ENCODE measurements at regions not wholly inside any gene's neighbourhood (a gene's known extent, or its start where the extent isn't known, plus 50 kb on each side); places are given as distances from the start of the nearest gene placed in this dataset.
"Not testable (repeated sequence)": the region's sequence is repeated elsewhere in the genome, so short reads cannot be mapped to it uniquely, and the experiment has no call there.

GRCh38 chr9:117775591-117775990 lies 71.4 kb downstream of the TLR4 start:
- no peak for DNase-seq (ENCODE audit: low read depth in 3 of 3, low spot score in 1 of 3)

GRCh38 chr9:117777823-117778222 lies 73.6 kb downstream of the TLR4 start:
- no peak for DNase-seq (ENCODE audit: low read depth in 3 of 3, low spot score in 1 of 3)

DNA sequence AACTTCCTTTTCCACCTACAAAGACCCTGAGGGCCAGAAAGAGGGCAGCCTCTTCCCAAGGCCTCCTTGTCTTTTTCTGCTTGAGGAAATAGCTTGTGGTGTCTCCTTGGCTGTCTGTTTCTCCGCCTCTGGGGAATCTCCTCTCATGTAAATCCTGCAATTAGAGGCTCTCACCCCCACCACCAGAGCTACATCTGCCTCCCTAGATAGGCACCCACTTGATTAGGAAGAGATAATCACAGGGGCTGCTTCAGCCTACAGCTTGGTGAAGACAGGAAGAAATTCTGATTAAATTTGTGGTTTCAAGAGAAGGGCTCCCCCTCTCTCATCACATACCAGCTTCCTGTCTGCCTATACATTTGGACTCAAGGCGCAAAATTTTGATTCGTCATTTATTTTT lies 75.6 kb downstream of the TLR4 start:
- DNase-seq (ENCODE audit: low read depth in 3 of 3, low spot score in 1 of 3) = no peak

DNA sequence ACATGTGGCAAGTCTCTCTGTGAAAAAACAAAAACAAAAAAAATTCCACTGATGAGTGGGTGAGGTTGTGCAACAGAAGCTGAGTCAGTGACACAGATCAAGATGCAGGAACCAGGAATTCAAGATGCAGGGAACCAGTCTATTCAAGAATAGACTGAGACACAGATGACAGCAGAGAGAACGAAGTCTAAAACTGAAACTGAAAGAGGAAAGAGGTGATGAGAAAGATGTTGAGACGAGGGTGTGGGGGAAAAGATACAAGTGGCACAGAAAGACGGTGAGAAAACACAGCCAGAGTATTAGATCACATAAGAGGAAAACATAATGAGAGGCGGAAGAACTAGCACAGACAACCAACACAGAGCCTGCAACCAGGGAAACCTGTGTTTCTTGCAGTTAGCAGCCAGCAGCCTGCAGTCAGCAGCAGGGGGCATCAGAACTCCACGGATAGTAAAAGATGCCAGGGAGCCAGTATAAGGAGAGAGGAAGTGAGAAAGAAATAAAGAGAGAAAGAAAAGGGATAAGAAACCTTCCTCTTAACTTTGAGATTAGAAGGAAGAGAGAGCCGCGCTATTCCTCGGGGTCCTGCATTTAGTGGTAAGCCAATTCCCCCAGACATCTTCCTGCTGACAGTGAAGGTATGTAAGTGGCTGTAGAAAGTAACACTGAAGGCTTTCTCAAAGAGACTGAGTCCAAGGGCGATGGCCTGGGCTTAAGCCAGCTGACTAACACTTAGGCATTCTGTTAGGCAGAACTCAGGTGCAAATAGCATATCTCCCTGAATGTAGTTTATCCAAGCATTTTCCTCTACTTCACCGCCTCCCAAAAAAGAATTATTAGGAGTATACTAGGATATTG lies 79.0 kb downstream of the TLR4 start:
- peak; percentile 2 to 12 (median 8) for DNase-seq (ENCODE audit: low read depth in 3 of 3, low spot score in 1 of 3)

DNA sequence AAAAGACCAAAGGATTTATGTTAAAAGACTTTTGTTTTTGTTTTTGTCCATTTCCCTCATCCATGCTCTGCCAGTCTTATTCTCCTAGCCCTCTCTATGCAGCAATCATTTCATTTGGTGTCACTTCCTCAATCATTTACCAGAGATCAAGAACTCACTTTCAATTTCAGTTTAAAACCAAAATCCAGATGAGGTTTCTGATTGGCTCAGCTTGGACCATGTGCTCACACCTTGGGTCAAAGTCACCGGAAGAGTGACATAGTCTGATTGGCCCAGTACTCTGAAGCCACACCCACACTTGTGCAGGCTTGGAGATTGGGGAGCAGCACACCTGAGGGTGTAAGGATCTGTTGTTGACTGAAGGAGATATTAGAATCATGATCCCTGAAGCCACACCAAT lies 79.6 kb downstream of the TLR4 start:
- DNase-seq (ENCODE audit: low read depth in 3 of 3, low spot score in 1 of 3) = no peak

DNA sequence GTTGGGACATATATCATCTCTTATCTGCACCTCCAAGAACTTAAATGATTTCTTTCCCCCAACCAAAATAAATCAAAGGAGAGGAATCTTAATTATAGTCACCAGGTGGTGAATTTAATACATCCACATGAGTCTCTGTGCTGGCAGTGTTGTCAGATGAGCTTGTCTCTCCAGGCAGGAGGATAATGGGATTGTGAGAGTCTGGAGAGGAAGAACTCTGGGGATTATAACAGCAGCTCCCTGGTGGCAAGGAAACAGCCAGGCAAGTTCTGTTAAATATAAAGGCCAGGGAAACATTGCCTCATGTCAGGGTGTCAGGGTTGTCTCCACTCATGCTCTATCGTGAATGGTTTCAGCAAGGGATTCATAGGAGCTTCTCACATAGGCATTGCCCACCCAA lies 80.8 kb downstream of the TLR4 start:
- DNase-seq (ENCODE audit: low read depth in 3 of 3, low spot score in 1 of 3) = no peak

GRCh38 chr9:117787746-117788145 lies 83.5 kb downstream of the TLR4 start:
- DNase-seq (ENCODE audit: low read depth in 3 of 3, low spot score in 1 of 3) = no peak

- no peak for DNase-seq (ENCODE audit: low read depth in 3 of 3, low spot score in 1 of 3)
Measured at GRCh38 chr9:117795271-117795670, 91.1 kb downstream of the TLR4 start.

DNA sequence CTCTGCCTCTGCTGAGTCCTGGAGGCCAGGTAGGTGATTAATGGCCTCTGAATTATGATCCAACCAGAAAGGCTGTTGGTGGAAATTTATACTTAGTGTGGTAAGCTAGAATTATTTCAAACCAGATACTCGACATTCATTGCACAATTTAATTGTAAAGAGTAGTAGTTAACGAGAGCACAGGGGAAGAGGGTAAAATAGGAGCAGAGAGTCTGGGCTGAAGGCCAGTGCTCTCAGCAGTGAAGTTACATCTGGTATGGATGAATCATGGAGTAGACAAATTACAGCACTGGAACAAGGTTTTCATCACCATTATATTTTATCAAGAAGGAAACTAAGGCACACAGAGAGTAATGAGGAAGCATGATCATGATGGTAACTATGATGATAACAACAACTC lies 92.5 kb downstream of the TLR4 start:
- DNase-seq (ENCODE audit: low read depth in 3 of 3, low spot score in 1 of 3) = no peak

DNA sequence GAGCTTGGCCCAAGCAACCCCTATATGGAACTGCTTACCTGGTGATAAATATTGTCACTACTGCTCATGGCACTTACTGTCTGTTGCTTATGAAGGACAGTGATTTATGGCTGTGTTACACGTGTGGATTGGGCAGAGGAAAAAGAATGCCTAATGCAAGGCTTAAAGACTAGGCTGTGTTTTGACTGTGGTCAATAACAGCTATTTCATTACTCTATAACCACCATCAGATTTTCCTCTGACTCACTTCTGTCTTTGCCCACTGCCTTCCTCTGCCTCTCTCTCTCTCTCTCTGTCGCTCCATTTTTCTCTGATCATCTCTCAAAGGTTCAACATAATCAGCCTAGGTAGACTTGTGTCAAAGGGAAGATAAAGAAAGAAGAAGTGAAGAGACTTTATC lies 96.2 kb downstream of the TLR4 start:
- DNase-seq (ENCODE audit: low read depth in 3 of 3, low spot score in 1 of 3) = no peak

GRCh38 chr9:117809751-117810150 lies 105.5 kb downstream of the TLR4 start:
- DNase-seq (ENCODE audit: low read depth in 3 of 3, low spot score in 1 of 3) = no peak

DNA sequence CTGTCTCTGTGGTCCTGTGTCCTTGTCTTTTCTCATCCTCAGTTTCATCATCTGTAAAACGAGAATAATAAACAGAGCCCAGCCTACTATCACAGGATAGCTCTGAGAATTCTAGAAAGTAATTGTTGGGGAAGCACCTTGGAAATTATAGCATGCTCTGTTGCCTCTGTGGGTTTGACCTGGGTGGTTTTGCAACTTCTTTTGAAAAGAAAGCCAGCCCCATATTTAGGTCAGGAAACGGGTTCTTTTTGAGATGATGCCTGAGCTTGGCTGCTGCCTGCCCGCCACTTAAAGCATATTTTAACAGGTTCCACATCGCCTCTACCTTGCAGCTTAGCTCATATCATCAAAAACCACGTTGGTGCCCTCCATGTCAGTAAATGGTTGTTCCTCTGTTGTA lies 111.1 kb downstream of the TLR4 start:
- no peak for DNase-seq (ENCODE audit: low read depth in 3 of 3, low spot score in 1 of 3)

DNA sequence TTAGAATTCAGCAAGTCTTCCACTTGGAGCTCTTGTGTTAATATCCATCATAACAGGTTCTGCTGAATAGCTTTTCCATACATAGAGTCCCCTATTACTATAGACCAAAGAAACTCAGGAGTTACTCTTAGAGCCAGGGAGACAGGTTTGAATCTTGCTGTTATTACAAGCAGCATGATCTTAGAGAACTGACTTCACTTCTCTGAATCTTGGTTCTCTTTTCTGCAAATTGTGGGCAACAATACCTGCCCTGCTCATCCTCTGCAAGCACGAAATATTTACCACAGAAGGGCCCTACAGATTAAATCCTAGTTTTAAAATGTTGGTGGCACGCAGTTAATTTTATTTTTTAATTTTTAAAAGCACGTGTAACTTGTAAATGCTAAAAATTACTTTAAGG lies 111.7 kb downstream of the TLR4 start:
- no peak for DNase-seq (ENCODE audit: low read depth in 3 of 3, low spot score in 1 of 3)

DNA sequence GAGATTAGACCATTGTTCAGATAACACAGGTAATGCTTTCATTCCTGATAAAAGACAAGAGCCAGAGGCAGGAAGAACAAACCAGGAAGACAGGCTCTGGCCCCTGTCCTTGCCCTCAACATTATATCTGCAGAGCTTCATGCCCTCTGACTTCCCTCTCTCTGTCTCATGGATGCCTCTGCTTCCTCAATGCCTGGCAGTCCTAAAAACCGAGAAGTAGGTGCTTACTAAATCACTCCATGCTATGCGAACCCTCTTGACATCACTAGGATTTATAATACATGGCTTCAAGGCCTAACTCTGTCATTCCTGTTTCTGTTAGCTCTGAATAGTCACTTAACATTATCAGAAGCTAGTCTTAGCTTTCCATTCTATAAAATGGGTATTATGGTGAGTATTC lies 117.8 kb downstream of the TLR4 start:
- no peak for DNase-seq (ENCODE audit: low read depth in 3 of 3, low spot score in 1 of 3)

DNA sequence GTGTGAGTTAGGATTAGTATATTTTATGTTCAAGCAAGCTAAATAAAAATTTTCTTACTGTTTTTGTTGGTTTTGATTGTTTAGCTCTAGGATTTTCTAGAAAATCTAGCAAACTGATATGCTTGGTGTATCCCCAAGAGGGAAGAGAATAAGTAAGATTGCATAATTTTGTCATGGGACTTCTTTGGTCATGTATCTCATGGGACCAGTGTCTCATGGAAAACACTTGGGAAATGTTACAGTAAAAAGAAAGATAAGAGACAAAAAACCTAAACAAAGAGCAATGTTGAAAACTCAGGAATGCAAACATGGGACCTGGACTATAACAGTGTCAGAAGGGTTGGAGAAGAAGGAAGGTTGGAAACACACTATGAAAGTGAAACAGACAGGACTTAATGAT lies 119.4 kb downstream of the TLR4 start:
- DNase-seq (ENCODE audit: low read depth in 3 of 3, low spot score in 1 of 3) = no peak

DNA sequence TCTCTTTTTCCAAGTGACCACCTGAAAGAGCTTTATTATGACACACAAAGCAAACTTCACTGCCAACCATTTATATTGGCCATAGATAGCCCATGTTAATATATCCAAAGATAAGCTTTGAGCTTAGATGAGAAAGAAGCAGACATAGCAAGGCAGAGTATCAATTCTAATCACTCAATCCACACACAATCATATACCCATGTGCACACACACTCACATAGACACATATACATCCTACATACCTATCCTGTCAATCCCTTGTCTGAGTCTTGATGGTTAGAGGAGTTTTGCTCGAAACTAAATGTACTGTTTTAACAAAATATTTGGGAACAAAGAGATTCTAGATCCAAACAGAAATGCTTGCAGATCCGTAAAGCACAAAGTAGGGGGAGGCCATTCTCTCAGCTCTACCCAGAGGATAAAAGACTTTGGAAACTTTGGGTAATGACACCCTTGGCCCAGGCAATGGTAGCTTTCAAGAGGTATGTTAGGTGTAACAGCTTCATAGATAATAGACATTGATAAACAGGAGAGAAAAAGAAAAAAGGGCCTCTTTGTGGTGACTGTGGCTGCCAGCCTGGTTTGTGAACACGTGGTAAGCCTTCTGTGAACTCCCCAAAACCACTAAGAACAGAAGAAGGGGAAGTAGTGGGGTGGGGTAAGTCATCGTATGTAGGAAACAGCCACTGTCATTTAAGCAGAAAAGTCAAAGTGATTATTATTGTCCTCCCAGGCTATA lies 121.6 kb downstream of the TLR4 start:
- DNase-seq (ENCODE audit: low read depth in 3 of 3, low spot score in 1 of 3) = peak in 2 of 3 donors; percentile 0 to 3

DNA sequence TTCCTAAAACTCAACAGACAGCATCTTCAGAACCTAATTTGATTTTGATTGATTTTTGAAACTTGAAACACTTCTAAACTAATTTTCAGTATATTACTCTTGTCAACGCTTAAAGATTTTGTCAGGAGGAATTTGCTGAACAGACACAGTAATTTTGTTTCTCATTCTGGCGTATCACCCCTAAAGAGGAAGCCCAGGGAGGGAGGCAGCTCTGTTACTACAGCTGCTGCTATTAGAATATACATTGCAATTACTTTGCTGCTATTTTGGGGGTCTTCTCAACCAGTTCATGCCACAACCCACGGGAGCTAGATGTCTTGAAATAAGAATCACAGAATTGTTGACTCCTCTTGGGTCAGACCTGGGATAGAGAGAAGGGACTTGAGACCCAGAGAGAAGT lies 122.6 kb downstream of the TLR4 start:
- DNase-seq (ENCODE audit: low read depth in 3 of 3, low spot score in 1 of 3) = no peak

DNA sequence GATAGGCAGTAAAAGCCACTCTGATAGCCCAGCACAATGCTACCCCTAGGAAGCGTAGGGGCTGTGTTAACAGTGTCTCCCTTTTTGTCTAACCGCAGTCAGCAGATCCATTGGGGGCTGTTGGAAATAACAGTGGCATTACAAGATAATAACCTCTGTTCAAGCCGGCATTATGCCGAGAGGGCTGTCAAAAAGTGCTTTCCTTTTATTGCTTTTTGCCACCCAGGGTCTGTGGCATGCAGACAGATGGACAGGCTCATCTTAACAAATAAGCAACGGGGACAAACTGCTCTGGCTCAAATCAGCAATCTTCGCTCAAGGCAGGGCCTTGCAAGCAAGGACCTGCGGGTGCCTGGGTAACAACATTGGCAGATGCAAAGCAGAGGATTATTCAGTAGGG lies 123.3 kb downstream of the TLR4 start:
- DNase-seq (ENCODE audit: low read depth in 3 of 3, low spot score in 1 of 3) = no peak

- DNase-seq (ENCODE audit: low read depth in 3 of 3, low spot score in 1 of 3) = no peak
Measured at GRCh38 chr9:117828466-117828865, 124.3 kb downstream of the TLR4 start.

GRCh38 chr9:117835798-117836197 lies 131.6 kb downstream of the TLR4 start:
- DNase-seq (ENCODE audit: low read depth in 3 of 3, low spot score in 1 of 3) = no peak

GRCh38 chr9:117839862-117840261 lies 135.7 kb downstream of the TLR4 start:
- no peak for DNase-seq (ENCODE audit: low read depth in 3 of 3, low spot score in 1 of 3)

DNA sequence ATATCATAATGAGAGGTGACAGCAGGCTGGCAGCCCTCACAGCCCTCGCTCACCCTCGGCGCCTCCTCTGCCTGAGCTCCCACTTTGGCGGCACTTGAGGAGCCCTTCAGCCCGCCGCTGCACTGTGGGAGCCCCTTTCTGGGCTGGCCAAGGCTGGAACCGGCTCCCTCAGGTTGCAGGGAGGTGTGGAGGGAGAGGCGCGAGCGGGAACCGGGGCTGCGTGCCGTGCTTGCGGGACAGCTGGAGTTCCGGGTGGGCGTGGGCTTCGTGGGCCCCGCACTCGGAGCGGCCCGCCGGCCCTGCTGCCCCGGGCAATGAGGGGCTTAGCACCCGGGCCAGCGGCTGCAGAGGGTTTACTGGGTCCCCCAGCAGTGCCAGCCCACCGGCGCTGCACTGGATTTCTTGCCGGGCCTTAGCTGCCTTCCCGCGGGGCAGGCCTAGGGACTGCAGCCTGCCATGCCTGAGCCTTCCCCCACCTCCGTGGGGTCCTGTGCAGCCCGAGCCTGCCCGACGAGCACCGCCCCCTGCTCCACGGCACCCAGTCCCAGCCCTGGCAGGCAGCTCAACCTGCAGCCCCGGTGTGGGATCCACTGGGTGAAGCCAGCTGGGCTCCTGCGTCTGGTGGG lies 147.7 kb downstream of the TLR4 start:
- DNase-seq (ENCODE audit: low read depth in 3 of 3, low spot score in 1 of 3) = not testable (repeated sequence)

All from stimulated activated CD4-positive, alpha-beta T cell treated with anti-CD3 and anti-CD28 coated beads, TNF-alpha, amount 100 ng/mL, for 1 hour (primary cell).